Kidney epithelial cell (primary cell): ENCODE measurements at regions not wholly inside any gene's neighbourhood (a gene's known extent, or its start where the extent isn't known, plus 50 kb on each side); places are given as distances from the start of the nearest gene placed in this dataset.
"Not testable (repeated sequence)": the region's sequence is repeated elsewhere in the genome, so short reads cannot be mapped to it uniquely, and the experiment has no call there.

Experiments used
- DNase-seq: peaks from one replicate; pipeline ENCODE4 v3.0.0-alpha.2; 2010; ENCODE audit warnings: low read depth
- H3K27me3 ChIP-seq: 2 replicates; pipeline ENCODE4 v1.6.0; 2011; ENCODE audit warnings: low read length; ENCODE audit not compliant: control insufficient read depth, insufficient read depth
- H3K36me3 ChIP-seq: 2 replicates; pipeline ENCODE4 v1.5.1; 2011; ENCODE audit warnings: low read length; ENCODE audit not compliant: control insufficient read depth, insufficient read depth
- H3K4me3 ChIP-seq: 2 replicates; pipeline ENCODE4 v1.5.1; 2011; ENCODE audit warnings: low read depth, mild to moderate bottlenecking, control low read depth, low read length
- CTCF ChIP-seq: IDR thresholded peaks from 2 replicates; pipeline ENCODE4 v1.5.1; 2011; ENCODE audit warnings: mild to moderate bottlenecking, moderate library complexity, low read length, control low read depth, inconsistent platforms; ENCODE audit not compliant: insufficient read depth, poor library complexity, severe bottlenecking

DNA sequence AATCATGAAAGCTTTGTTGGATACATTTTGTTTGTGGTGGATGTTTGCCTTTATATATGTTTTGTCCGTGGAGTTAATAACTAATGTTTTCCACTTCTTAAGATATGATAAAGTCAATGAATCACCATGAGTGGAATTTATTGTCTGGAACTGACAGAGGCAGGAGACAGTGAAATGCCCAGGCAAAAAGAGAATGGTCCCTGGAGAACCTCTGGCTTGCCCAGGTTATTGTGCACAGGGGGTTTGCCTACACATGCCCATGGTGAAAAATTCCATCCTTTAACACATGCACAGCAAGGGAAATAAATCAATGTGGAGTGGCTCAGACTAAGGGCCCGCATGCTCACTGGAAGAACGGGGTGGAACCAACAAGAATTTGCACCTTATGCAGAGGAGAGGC, 964.3 kb upstream of the GRIA3 start:
- H3K36me3 ChIP-seq = no peaks in the 10 kb centered on the region
- no peak for TF ChIP-seq CTCF
- no peaks in the 10 kb centered on the region for H3K27me3 ChIP-seq
- no peak overlapping the region for H3K4me3 ChIP-seq
- DNase-seq = no peak

DNA sequence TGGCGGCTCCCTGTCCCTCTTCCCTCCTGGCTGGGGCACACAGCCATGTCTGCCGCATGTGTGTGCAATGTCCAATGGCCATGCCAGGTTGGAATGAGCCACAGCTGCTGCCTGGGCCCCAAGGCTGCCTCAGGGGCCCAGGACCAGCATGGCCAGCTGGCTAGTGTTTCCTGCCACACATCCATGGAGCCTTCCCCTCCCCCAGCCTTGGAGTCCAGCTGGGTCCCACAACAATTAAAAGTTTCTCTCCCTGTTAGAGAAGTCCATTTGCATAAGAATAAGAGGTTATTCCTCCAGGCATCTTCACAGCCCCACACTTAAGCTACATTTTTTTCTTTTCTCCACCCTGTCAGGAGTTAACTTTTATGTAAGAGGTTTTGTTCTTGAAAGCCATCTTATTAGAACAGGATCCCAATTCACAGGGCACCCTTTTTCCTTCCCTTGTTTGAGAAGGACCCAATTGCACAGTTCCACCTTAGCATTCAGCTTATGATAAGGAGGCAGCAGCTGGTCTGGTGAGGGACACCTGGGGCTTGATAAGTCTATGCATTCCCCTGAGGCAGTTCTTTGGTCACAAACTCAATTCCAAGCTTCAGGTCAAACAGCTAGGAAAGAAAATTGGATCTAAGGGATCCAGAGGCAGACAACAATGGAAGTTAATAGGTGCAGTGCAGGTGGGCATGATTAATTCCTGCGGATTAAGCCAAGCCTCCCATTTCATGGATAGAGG, 963.3 kb upstream of the GRIA3 start:
- H3K4me3 ChIP-seq = no peak overlapping the region
- DNase-seq = no peak
- H3K36me3 ChIP-seq = no peaks in the 10 kb centered on the region
- no peaks in the 10 kb centered on the region for H3K27me3 ChIP-seq
- TF ChIP-seq CTCF = no peak

GRCh38 chrX:122221810-122222209, 962.3 kb upstream of the GRIA3 start:
- not testable (repeated sequence) for H3K36me3 ChIP-seq, H3K4me3 ChIP-seq, DNase-seq, H3K27me3 ChIP-seq

- not testable (repeated sequence) for H3K4me3 ChIP-seq, DNase-seq, H3K36me3 ChIP-seq, H3K27me3 ChIP-seq
Observed at GRCh38 chrX:122224137-122224536, 959.9 kb upstream of the GRIA3 start.

DNA sequence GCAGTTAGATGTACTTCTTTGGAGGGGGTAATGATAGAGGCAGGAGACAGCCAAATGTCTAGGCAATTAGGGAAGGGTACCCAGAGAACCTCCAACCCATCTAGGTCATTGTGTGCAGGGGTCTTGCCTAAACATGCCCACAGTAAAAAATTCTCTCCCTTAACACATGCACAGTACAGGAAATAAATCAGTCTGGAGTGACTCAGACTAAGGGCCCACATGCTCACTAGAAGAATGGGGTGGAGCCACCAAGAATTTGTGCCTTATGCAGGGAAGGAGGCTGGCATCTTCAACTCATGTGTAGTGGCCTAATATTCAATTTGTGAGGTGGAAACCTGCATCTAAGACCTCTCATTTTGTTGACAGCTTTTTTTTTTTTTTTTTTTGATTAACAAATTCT, 945.3 kb upstream of the GRIA3 start:
- no peak overlapping the region for H3K4me3 ChIP-seq
- no peaks in the 10 kb centered on the region for H3K36me3 ChIP-seq
- TF ChIP-seq CTCF = no peak
- H3K27me3 ChIP-seq = no peaks in the 10 kb centered on the region
- DNase-seq = no peak

GRCh38 chrX:122241959-122242358, 942.1 kb upstream of the GRIA3 start:
- TF ChIP-seq CTCF = no peak
- no peak for DNase-seq
- Histone ChIP-seq H3K36me3 (no peaks in the 10 kb centered on the region), H3K4me3 (no peak overlapping the region), H3K27me3 (no peaks in the 10 kb centered on the region)

DNA sequence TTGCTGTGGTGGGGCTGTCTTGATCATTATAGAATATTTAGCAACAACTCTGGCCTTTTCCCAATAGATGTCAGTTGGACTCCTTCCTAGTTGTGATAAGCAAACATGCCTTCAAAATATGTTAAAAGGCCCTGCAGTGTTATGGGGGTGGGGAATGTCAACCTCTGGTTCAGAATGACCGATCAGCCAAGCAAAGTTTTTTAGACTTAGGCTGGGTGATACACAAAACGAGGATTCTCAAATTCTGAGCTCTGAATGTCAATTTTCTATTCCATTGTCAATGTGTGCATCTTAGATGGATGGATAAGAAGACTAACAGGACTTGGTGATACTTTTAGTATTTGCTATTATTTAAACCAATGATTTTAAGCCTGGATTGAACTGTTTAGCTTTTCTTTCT, 940.0 kb upstream of the GRIA3 start:
- TF ChIP-seq CTCF = no peak
- H3K36me3 ChIP-seq = no peaks in the 10 kb centered on the region
- H3K4me3 ChIP-seq = no peak overlapping the region
- H3K27me3 ChIP-seq = no peaks in the 10 kb centered on the region
- no peak for DNase-seq
